NCI-H2081 treated with DMSO at 0.1 percent for 48 hours (cell line): ENCODE measurements at regions not wholly inside any gene's neighbourhood (a gene's known extent, or its start where the extent isn't known, plus 50 kb on each side); places are given as distances from the start of the nearest gene placed in this dataset.

ENCODE experiments used
- DNase-seq: peaks from one replicate; lab custom pipeline; 2025; lab: John Stamatoyannopoulos, UW

DNA sequence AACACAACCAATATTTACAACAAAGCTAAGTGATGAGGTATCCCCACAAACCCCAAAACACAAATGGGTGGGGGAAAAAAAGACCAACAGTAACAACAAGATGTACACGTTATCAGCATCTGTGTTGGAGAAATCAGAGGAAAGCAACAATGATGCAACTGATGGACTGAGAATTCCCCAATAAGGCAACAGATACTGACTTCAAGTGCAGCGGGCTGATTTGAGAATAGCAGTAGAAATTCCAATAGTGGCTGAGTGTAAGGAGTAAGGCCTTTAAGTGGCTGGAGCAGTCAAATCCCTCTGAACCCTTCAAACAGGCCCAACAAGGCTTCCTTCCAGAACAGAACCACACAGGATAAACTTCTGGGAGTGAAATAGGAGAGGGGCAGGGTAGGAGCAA is 97.6 kb downstream of the TM2D1 start:
- no peak for DNase-seq

DNA sequence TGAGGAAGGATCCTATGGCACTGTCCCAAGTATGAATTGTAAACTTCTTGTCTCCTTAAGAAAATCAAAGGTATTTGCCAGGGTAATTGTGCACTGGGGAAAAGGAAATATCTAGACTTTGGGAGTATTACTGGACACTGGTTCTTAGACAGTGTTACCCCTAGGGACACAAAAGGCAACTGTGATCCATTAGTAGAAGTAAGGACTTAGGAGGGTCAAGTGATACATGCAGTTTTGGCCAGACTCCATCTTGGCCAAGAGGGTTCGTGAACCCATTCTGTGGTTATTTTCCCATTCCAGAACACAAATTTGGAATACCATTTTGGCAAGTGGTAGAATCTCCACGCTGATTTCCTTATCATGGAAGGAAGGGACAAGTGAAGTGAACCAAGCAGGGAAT is 98.1 kb downstream of the TM2D1 start:
- DNase-seq: no peak

DNA sequence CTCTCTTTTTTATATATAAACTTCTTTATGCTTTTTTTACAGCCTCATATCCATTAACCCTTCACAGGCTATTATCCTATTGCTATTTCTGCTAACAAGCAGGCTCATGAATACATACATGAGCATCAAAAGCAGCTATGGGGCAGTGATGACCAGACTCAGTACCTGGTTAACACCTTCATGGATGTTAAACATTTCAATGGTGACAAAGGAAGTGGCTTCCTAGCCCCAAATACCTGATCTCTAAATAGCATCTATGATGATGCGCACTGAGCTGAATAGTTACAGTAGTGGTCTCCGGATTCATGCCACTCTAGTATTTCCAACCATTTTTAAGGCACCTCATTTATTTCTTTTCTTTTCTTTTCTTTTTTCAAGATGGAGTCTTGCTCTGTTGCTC is 101.1 kb downstream of the TM2D1 start:
- DNase-seq: no peak

DNA sequence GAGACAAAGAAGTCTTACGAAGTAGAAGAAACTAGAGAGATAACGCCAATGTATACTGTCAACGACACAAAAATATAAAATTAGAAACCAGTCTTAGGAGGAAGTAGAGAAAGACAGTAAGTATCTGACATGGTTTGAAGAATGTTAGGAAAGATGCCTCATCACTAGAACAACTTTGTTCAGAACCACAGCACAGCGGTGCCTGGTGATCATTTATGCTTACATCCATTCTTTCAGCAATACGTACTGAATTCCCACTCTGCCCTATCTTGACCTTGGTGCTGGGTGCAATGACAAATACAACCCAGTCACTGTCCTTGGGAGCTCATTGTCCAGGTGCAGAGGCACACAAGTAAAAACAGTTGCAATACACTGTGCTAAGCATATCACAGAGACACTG is 104.4 kb downstream of the TM2D1 start:
- DNase-seq: no peak

DNA sequence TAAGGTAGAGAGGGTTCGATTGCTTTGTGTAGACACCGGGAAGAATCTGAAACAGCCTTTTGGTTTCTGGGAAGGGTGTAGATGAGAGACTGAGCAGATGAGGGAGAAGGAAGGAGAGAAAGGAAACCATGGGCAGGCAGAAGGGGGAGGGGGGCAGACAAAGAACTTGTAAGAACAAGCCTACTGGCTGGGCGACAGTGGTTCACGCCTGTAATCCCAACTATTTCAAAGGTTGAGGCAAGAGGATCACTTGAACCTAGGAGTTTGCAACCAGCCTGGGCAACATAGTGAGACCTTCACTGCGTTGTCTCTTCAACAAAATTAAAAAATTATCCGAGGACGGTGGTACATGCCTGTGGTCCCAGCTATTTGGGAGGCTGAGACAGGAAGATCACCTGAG is 106.2 kb downstream of the TM2D1 start:
- no peak for DNase-seq

DNA sequence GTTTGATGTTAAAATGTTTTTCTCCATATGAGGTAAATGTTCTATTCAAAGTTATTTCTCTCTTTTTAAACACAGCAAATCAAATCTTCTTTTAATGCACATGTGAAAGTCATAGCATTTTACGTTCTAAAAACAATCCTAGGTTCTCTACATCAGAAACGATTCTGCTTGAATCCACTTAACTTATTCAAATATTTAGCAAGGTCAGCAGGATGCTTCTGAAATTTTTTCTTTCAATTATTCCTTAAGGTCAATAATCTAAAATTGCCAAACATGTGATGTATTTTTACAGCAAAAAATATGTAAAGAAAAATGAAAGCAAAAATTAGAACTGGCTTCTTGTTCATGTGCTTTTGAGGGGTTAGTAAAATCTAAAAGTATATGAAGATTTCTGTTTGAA is 106.7 kb downstream of the TM2D1 start:
- DNase-seq: no peak

DNA sequence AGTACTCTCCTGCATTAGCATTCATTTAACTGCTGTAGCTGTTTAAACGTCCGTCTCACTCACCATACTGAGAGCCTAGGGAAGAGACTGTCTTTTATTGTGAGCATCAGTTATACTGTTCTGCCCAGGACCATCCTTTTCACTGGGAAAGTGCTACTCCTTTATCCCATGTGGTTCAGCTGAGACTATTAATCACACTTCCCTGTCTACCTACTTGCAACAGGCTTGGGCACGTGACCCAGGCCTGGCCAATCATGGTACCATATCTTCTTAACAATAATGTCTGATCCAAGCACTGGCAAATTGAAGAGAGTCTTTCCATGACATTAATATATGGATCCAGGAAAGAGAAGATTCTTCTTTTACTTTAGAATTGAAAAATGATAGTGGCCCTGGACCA is 108.1 kb downstream of the TM2D1 start:
- DNase-seq: no peak

DNA sequence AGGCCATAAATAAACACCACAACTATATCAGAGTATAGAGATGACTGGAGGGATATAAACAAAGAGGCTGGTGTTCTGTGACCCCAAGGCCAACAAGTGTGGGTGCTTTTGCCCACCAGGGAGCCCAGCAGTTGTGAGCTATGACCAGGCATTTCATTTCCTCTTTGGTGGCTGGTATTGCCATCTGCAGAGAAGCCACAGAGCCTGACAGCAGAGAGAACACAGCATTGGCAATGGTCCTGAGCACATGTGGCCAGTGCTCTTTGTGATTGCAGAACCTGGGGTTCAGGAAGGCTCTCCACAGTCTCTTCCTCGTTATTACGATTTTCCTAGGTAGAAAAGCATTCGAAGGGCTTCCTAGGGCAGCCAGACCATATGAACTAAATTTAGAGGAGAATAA is 112.3 kb downstream of the TM2D1 start:
- DNase-seq: no peak

DNA sequence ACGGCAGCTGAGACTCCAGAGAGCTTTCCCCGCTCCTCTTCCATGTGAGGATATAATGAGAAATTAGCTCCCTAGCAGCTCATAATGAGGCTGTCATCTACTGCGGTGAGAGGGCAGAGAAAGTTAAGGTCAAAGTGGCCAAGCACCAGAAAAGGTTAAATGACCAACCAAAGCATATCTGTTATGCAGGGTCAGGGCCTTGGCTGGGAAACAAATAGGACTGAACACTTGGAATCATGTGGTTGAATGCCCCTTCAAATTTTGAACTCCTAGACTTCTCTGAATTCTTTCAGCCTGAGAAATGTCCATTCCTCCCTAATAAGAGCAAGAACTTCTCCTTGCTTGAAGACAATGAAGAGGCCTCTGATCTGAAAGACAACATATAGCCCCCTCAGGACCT is 115.9 kb downstream of the TM2D1 start:
- DNase-seq: no peak

DNA sequence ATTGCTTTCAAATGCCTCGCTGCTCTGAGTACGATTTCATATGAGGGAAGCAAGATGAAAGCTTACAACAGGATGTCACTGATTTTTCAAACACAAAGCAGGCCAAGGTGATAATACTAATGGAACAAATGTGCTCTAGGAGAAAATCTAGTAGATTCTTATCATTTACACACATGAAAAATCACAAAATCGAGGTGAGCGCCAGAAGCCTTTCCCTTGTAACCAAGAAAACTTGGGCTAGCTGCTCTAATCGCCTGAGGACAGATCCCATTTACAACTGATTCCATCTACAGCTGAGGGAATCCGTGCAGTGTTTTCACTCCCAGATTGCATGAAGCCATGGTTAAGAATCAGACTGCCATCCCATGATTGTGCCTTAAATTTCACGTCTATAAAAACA is 117.5 kb downstream of the TM2D1 start:
- no peak for DNase-seq

DNA sequence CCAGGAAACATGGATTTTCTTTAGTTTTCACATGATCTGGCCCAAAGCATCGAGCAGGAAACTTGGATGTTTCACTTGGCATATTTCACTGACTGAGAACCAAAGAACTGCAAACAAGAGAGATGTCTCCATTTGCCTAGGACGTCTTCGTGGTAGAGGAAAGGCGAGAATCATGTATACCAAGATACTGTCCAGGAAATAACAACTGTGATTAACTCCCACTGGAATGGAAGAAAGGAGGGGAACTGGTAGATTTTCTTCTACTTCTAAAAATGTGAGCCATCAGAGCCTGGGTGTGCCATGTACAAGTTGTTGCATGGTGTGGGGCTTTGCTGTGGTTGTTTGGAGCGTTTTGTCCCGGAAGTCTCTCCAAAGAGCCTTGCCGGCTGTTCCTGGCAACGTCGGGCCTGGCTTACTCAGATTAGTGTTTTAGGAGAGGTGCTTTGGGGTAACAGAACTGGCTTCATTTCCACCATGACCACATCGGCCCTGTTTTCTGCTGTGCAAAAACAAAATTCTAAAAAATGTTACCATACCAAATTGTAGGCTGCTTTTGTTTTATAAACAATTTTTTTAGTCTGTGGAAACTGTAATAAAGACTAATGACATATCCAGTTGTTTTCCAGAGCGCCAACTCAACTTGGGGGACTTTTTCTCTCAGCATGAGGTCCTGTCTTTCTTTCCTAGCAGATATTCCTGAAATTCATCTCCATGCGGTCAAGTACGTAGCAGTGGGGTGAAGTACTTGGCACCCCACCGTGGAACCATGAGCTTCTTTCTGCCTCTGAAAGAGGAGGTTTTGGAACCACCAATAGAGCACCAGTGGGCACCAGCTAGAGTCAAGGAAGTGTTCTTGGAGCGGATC is 118.3 kb downstream of the TM2D1 start:
- DNase-seq: no peak

DNA sequence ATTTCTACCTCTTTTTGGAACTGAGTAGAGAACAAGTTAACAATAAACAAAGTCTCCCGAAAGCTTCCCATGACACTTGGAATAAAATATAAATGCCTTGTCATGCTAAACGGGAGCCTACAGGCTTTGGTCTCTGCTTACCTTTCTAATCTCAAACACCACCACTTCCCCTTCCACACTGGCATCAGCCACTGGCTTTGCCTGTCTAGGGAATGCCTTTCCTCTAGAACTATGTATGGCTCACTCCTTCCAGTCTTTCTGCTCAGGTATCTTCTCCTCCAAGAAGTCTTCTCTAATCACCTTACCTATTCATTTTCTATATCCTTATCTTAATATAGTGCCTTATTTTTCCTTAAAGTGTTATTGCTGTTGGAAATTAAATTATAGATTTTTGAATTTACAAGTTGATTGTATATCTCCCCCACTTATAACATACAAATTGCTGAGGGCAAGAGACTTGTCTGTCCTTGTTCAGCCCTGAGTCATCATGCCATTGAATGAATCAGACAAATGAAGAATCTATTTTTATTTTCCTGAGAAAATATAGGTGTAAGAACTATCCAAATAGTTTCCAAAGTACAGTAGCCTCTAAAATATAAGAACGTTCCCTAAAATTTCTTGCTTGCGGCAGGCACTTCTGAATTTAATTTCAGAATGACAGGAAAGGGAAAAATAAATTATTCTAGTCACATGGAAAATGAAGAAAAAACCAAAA is 119.2 kb downstream of the TM2D1 start:
- no peak for DNase-seq

DNA sequence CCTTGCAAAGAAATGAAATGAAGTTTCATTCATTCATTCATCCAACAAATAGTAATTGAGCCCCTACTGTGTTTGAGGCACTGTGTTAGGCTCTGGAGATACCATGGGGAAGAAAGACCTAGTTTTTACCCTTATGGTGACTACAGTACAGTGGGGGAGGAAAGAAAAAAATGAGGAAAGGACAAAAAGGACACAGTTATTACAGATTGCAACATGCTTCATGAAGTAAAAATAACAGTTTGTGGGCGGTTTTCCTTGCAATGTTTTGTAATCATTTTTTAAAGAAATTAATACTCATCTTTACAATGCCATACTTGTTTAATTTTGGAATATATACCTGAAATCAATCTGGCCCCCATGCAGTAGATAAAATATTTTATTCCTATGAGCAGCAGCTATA is 120.3 kb downstream of the TM2D1 start:
- no peak for DNase-seq

DNA sequence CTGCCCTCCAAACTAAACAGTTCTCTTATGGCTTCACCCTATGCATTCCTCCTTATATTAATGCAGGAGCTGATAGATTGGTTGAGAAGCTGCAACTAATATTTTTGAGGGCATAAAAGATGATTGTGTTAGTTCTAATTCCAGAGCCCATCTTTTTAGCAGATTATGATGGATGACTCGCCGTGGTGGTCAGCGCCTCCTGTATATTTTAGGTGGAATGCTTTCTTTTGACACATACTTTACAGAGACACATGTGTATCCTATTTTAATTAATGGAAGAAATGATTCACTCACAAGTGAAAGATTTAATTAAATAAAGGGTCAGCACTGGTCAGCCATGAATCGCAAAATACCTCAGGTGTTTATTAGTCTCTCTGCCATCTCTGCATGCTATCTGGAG is 120.7 kb downstream of the TM2D1 start:
- DNase-seq: no peak

DNA sequence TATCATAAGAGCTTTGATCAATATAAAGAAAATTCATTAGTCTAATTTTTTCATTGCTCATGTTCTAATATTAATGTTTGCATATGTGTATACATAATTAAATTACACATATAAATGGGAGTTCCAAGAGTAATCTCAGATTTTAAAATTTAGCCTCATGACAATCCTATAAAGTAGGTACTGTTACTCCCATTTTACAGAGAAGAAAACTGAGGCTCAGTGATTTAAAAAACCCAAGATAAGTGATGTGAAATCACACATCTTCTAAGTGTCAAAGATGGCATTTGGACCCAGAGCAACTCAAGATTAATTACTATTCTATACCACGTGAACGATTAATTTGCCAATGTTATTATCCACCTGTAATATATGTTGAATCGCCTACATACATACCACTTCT is 122.3 kb downstream of the TM2D1 start:
- no peak for DNase-seq

DNA sequence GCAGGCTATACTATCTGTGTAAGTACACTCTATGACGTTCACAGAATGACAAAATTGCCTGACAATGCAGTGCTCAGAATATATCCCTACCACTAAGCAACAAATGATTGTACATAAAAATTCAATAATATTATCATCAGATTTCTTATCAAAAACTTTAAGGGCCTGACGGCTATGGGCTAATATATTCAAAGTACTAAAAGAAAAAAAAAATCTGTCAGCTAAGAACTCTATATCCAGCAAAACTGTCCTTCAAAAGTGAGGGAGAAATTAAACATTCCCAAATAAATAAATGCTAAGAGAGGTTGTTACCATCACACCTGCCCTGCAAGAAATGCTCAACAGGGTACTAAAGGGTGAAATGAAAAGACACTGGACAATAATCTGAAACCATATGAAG is 127.3 kb downstream of the TM2D1 start:
- no peak for DNase-seq

DNA sequence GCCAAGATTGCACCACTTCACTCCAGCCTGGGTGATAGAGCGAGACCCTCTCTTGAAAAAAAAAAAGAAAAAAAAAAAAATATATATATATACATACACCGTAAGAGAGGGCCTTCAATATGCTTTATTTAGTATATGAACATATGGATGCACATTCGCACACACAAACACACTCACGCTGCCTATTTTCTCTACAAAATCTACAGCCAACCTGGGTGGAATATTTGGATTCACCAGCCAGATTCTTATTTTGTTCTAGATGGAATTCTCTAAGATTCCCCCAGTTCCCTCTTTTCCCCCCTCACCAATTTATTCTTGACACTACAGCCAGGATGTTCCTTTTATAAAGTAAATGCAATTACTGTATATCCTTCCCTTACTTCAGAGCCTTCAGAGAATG is 131.6 kb downstream of the TM2D1 start:
- no peak for DNase-seq

DNA sequence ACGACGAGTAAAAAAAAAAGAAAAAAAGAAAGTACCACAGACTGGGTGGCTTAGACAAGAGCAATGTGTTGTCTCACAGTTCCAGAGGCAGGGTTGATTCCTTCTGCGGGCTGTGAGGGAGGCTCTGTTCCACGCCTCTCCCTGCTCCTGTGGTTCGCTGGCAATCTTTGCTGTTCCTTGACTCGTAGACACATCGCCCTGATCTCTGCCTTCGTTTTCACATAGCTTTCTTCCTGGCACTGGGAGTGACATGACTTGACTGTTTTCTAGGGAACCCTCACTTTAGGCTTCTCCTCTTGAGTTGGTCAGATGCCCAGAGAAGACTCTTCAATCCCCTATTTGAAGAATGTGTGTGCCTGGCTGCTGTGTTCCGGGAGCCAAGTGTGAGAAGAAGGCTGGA is 133.6 kb downstream of the TM2D1 start:
- no peak for DNase-seq

DNA sequence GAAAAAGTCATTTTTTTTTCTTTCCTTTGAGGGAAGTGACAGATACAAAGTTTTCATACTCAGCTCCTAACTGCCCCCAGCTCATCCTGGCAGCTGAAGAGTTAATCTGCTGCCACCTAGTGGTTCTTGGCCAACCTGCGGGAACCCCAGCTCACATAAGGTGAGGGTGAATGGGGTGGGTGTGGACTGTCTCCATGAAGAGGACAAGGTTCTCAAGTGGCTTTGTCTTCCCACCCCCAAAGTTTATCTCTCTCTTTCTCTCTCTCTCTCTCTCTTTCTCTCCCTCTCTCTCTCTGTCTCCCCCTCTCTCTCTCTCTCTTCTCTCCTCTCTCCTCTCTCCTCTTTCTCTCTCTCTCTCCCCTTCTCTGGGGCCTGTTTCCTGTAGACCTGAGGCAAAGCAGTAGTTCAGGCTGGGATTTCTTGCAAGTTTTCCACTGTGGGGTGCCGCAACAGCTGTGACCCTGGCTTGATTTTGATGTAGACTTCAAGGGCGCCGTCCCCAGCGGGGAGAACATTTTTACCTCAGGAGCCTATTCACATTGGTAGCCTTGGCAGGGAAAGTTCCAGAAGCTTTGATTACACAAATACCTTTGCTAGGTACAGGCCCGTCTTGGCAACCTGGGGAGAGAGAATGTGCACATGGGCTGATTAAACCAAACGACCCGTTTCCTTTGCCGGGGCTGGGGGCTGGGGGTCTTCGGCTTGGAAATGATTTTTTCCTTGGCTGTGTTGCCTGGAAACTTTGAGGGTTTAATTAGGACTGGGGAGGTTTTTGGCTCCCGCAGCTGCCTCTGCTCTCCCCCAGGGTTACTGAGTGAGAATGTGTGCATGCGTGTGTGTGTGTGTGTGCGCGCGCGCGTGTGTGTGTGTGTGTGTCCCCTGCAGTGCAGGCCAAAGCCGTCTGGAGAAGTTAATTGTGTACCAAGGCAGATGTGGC is 135.9 kb downstream of the TM2D1 start:
- no peak for DNase-seq

DNA sequence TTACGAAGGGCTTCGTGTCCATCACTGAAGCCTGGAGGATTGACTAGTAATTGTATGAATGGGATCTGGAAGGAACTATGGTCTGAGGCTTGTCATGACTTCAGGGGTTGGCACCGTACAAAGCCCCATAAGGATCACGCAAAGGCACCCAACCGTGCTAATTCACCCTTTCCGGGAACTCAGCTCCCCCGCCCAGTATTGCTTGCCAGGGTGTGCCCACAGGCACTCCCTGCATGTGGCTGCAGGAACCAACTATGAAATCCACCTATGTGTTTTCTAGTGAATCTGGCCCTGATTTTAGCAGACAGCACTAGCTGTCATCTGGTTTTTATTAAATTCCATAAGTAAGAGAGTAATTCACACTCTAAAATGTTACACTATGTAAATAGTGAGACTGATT is 139.2 kb downstream of the TM2D1 start:
- DNase-seq: peak; percentile 40

DNA sequence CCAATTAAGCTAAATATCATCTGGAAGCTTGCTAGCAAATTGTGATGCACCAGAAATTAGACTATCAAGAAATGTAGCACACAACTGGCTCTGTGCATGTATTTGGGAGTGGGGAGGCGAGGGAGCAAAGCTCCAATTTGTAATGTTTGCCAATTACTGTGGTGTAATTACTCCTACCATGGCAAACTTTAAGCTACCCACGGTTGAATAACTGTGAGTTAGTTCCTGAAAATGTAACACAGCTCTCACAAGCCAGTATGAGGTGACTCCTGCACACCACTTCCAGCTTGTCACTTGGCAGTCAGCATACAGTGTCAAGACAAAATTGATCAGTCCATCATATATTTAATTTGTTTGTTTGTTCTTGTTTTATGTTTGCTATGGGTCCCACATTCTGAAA is 141.2 kb downstream of the TM2D1 start:
- no peak for DNase-seq

DNA sequence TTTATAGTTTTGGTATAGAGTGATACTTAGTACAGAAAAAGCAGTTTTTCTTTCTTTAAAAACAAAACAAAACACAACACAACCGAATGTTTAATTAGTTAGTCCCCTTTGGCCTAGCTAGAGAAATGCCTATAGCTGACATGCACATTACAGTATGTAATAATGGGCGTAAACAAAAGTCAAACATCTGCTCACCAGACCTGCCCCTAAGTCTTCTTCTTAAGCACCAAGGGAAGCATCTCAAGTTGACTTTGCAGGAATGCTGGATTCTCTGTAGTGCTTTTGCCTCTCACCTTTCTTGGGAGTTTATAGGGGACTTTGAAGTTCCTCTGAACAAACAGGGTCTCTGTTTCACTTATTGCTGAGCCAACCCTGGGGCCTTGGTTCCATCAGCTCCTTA is 143.7 kb downstream of the TM2D1 start:
- DNase-seq: no peak

DNA sequence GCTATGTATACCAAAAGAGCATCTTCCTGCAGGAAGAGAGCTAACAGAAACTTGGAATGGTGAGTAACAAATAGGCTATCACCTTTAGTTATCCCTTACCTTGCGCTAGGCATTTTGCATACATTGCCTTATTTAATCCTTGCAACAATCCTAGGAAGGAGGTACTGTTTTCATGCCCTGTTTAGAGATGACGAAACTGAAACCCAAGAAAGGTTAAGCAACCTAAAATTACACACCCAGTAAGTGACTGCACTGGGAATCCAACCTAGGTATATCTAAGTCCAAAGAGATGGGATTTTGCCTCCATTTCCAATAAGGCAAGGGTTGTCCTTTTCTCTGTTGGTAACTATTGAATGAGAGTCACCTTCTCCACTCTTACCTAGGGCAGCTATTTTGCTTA is 144.5 kb downstream of the TM2D1 start:
- no peak for DNase-seq
